Nephron (organoid): ENCODE measurements at regions not wholly inside any gene's neighbourhood (a gene's known extent, or its start where the extent isn't known, plus 50 kb on each side); places are given as distances from the start of the nearest gene placed in this dataset.
A peak's percentile ranks its signal among the peaks of the same experiment; 100 is the strongest.

Experiments
- H3K27ac Mint-ChIP-seq, 3 experiments: 2 replicates each; pipeline ENCODE4 v1.8.0; 2020; ENCODE audit warnings: mixed read lengths in 3 of 3, mild to moderate bottlenecking in 2 of 3, moderate library complexity in 1 of 3
- H3K27me3 Mint-ChIP-seq: 2 replicates; pipeline ENCODE4 v1.8.0; 2021; ENCODE audit warnings: low read depth, mild to moderate bottlenecking, moderate library complexity, mixed read lengths
- H3K36me3 Mint-ChIP-seq: 2 replicates; pipeline ENCODE4 v1.8.0; 2020; ENCODE audit warnings: low read depth, mixed read lengths
- H3K4me1 Mint-ChIP-seq: 2 replicates; pipeline ENCODE4 v1.8.0; 2020; ENCODE audit warnings: mixed read lengths
- H3K4me3 Mint-ChIP-seq, 3 experiments: 2 replicates each; pipeline ENCODE4 v1.8.0; 2020; ENCODE audit warnings: mild to moderate bottlenecking in 3 of 3, mixed read lengths in 3 of 3, moderate library complexity in 2 of 3
- H3K9me3 Mint-ChIP-seq: 2 replicates; pipeline ENCODE4 v1.8.0; 2020; ENCODE audit warnings: mixed read lengths
- TF ChIP-seq, protein P1 (sequence below), 3 experiments: fragments of 200-600 bp; sonication (generic); IDR thresholded peaks; one replicate each; pipeline ENCODE4 v1.5.0; 2021; ENCODE audit warnings: antibody characterized with exemption in 3 of 3; ENCODE audit not compliant: unreplicated experiment in 3 of 3

DNA sequence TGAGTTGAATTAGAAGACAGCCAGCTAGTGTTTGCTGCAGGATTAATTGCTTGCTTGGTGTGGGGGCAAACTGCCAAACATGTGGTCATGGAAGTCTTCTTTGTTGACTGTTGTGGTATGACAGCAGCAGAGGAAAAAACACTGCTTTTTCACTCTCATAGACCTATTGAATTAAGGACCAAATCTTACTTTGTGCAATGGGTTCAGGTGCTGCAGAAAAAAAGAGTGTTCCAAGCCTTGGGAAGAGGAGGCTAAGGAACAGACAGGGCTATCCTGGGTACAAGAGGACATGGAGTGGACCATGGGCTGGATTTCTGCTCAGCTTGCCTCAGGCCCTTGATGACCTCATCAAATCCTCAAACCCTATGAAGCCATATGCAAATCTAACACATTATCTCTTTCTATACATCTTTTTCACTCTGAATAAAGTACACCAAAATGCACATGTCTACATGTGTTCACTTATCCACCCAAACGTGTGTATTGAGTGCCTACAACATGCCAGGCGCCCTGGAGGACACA is 61.5 kb downstream of the SIPA1L2 start:
- Mint-ChIP-seq H3K4me1 (peaks cover 16% of the 10 kb centered on the region), H3K36me3 (peaks cover 15% of the 10 kb centered on the region), H3K4me3 (no peak overlapping the region), H3K27ac (no peak overlapping the region), H3K9me3 (no peaks in the 10 kb centered on the region), H3K27me3 (no peaks in the 10 kb centered on the region)
- TF ChIP-seq, protein P1, sequence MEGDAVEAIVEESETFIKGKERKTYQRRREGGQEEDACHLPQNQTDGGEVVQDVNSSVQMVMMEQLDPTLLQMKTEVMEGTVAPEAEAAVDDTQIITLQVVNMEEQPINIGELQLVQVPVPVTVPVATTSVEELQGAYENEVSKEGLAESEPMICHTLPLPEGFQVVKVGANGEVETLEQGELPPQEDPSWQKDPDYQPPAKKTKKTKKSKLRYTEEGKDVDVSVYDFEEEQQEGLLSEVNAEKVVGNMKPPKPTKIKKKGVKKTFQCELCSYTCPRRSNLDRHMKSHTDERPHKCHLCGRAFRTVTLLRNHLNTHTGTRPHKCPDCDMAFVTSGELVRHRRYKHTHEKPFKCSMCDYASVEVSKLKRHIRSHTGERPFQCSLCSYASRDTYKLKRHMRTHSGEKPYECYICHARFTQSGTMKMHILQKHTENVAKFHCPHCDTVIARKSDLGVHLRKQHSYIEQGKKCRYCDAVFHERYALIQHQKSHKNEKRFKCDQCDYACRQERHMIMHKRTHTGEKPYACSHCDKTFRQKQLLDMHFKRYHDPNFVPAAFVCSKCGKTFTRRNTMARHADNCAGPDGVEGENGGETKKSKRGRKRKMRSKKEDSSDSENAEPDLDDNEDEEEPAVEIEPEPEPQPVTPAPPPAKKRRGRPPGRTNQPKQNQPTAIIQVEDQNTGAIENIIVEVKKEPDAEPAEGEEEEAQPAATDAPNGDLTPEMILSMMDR (IDR thresholded peaks at IDR 0.05; ENCODE audit: unreplicated experiment in 3 of 3) = no peak

DNA sequence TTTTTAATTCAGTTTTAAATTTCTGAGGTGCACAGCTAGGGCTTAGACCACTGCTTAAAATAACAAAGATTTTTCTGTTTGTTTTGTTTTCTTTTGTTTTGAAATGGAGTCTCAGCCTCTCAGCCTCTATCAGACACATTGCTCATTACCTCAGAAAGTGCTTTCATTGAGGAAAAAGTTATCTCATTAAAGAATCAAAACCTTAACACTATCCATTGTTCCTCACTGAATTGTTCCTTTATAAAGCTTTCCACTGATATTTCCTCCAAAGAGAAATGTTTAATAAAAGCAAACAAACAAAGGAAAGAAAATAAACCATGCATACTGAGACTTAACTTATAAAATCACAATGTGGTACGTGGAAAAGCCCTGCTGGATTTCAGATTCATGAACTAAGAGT is 63.8 kb downstream of the SIPA1L2 start:
- no peaks in the 10 kb centered on the region for H3K27me3 Mint-ChIP-seq
- peaks cover 34% of the 10 kb centered on the region for H3K4me1 Mint-ChIP-seq
- TF ChIP-seq, protein P1 (IDR thresholded peaks at IDR 0.05; ENCODE audit: unreplicated experiment in 3 of 3) = no peak
- H3K9me3 Mint-ChIP-seq = no peaks in the 10 kb centered on the region
- no peak overlapping the region for H3K27ac Mint-ChIP-seq
- H3K36me3 Mint-ChIP-seq = peaks cover 12% of the 10 kb centered on the region
- no peak overlapping the region for H3K4me3 Mint-ChIP-seq

DNA sequence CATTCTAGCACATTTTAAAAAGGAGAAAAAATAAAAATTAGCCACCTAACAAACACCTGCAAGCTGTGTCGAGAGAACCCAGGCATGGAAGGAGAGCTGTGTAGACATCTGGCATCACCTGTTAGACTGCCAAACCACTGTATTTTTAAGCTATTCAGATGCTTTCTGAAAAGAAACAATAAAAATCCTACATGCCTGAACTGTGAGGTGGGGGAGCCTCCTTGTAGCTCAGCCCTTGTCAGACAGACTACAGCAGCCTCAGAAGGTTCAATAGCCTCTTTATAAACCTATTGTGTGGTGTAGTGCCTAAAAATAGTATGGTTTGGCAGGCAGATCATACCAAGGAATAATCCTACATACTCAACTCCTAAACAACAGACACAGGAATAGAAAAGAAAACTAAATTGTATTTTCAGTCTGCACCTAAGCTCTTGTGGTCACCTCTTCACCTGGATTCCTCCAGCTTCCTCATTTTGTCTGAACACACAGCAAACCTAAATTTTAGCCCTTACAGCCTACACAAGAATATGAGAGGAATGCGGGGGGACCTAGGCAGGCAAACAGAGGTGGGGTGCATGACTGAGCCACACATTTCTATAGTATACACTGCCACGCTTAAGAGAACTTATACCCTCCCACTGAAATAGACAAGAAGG is 67.0 kb downstream of the SIPA1L2 start:
- Mint-ChIP-seq H3K9me3 (no peaks in the 10 kb centered on the region), H3K27me3 (no peaks in the 10 kb centered on the region), H3K27ac (peak overlapping the region; percentile 7 to 44 (median 7)), H3K4me3 (no peak overlapping the region), H3K4me1 (peaks cover 25% of the 10 kb centered on the region), H3K36me3 (peaks cover 3% of the 10 kb centered on the region)
- TF ChIP-seq, protein P1 (IDR thresholded peaks at IDR 0.05; ENCODE audit: unreplicated experiment in 3 of 3) = no peak

DNA sequence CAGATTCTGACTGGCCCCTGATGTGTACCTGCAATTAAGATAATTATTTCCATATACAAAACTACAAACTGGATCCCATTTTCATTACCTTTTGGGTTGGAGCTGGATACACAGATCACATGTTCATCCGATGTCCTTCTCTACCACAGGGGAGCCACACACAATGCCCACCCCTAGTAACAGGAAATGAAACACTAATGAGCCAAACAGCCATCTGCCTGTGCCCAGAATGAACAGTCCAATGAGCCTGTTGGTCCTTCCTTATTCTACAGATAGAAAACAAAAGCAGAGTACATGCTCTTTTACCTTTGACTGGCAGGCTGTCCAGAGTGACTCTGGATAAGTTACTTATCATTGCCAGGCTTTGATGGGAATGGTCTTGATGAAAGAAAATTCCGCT is 68.6 kb downstream of the SIPA1L2 start:
- peaks cover 3% of the 10 kb centered on the region for H3K36me3 Mint-ChIP-seq
- TF ChIP-seq, protein P1 (IDR thresholded peaks at IDR 0.05; ENCODE audit: unreplicated experiment in 3 of 3) = no peak
- H3K27ac Mint-ChIP-seq = peak overlapping the region in 1 of 3 experiments; percentile 38
- H3K4me3 Mint-ChIP-seq = no peak overlapping the region
- no peaks in the 10 kb centered on the region for H3K27me3 Mint-ChIP-seq
- no peaks in the 10 kb centered on the region for H3K9me3 Mint-ChIP-seq
- peaks cover 41% of the 10 kb centered on the region for H3K4me1 Mint-ChIP-seq

DNA sequence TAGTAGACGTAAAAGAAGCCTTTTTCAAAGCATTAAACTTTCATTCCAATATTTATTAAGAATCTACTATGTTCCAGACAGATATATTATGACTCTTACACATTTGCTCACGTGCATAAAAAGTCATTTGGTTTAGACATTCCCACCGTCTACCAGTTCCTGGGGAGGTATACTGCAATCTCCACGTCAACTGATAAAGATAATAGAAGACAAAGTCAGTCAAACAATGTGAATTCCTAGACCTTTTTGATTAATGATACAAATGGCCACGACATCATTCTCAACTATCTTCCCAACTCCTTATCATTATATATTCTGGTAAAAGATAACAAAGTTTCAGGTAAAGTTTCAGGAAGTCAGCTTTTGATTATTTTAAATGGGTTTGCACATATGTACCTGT is 69.0 kb downstream of the SIPA1L2 start:
- Mint-ChIP-seq H3K27ac (peak overlapping the region in 2 of 3 experiments; percentile 38 to 58), H3K4me1 (peaks cover 44% of the 10 kb centered on the region), H3K9me3 (no peaks in the 10 kb centered on the region), H3K4me3 (no peak overlapping the region), H3K36me3 (peaks cover 3% of the 10 kb centered on the region), H3K27me3 (no peaks in the 10 kb centered on the region)
- TF ChIP-seq, protein P1 (IDR thresholded peaks at IDR 0.05; ENCODE audit: unreplicated experiment in 3 of 3) = no peak

DNA sequence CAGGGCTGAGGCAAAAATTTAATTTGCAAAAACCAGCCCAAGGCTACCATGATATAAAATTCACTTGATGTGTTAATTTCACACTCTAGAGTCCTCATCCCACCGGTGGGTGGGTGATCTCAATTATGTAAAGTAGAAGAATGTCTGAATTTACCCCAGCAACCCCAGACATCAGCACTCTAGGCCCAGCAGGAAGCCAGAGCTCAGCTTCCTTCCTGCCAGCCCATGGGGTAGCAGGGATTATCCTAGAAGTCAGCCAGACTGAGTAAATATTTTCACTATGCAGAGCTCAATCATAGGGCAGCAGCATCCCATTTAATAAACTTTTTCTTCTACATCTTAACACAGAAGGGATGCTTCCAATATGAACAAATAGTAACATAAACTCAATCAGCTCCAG is 71.0 kb downstream of the SIPA1L2 start:
- no peaks in the 10 kb centered on the region for H3K27me3 Mint-ChIP-seq
- peaks cover 64% of the 10 kb centered on the region for H3K4me1 Mint-ChIP-seq
- H3K27ac Mint-ChIP-seq = peak overlapping the region in 2 of 3 experiments; percentile 5 to 67
- no peaks in the 10 kb centered on the region for H3K9me3 Mint-ChIP-seq
- peaks cover 3% of the 10 kb centered on the region for H3K36me3 Mint-ChIP-seq
- H3K4me3 Mint-ChIP-seq = no peak overlapping the region
- TF ChIP-seq, protein P1 (IDR thresholded peaks at IDR 0.05; ENCODE audit: unreplicated experiment in 3 of 3) = no peak
